ACHN (cell line): ENCODE measurements at regions not wholly inside any gene's neighbourhood (a gene's known extent, or its start where the extent isn't known, plus 50 kb on each side); places are given as distances from the start of the nearest gene placed in this dataset.

Experiments used
- DNase-seq: peaks from one replicate; pipeline ENCODE4 v3.0.0-alpha.2; 2015
- in situ Hi-C: cut with HindIII; loops from 2 replicates; pipeline ENCODE4 v1.10.0; 2017; ENCODE audit warnings: low sequenced_read_pairs, low pct_ligation_motif_present, low pct_unique_long_range_greater_than_20kb

- in situ Hi-C loops, result no loop called here
- DNase-seq, result no peak
These were observed 951.2 kb downstream of the PCDH18 start for GRCh38 chr4:136581119-136581518.

GRCh38 chr4:136575146-136575545, 957.1 kb downstream of the PCDH18 start:
- no peak for DNase-seq
- in situ Hi-C loops, result no loop called here

- in situ Hi-C loops, result no loop called here
- no peak for DNase-seq
These were observed 958.8 kb downstream of the PCDH18 start for GRCh38 chr4:136573460-136573859.

- no peak for DNase-seq
- in situ Hi-C loops, result no loop called here
These were observed 961.0 kb downstream of the PCDH18 start for GRCh38 chr4:136571315-136571714.

GRCh38 chr4:136562834-136563233, 969.5 kb downstream of the PCDH18 start:
- peak; percentile 14 for DNase-seq
- in situ Hi-C loops, result no loop called here

GRCh38 chr4:136558940-136559494, 973.3 kb downstream of the PCDH18 start:
- in situ Hi-C loops, result no loop called here

GRCh38 chr4:136557396-136557795, 974.9 kb downstream of the PCDH18 start:
- no peak for DNase-seq
- in situ Hi-C loops, result no loop called here

More at GRCh38 chr4:136558940-136559494, 973.3 kb downstream of the PCDH18 start:
- DNase-seq, result no peak

- in situ Hi-C loops, result no loop called here
- DNase-seq, result no peak
These were observed 978.3 kb downstream of the PCDH18 start for GRCh38 chr4:136554033-136554432.

GRCh38 chr4:136551753-136552152, 980.5 kb downstream of the PCDH18 start:
- no peak for DNase-seq
- in situ Hi-C loops, result no loop called here

- in situ Hi-C loops, result no loop called here
- DNase-seq, result no peak
These were observed 991.5 kb downstream of the PCDH18 start for GRCh38 chr4:136540747-136541146.

GRCh38 chr4:136528131-136528530, 1004.2 kb downstream of the PCDH18 start:
- in situ Hi-C loops, result no loop called here
- DNase-seq, result no peak

- no peak for DNase-seq
- in situ Hi-C loops, result no loop called here
These were observed 1005.8 kb downstream of the PCDH18 start for GRCh38 chr4:136526517-136526916.

GRCh38 chr4:136524039-136524438, 1008.3 kb downstream of the PCDH18 start:
- in situ Hi-C loops, result no loop called here
- DNase-seq, result no peak

GRCh38 chr4:136516371-136516770, 1015.9 kb downstream of the PCDH18 start:
- in situ Hi-C loops, result no loop called here
- DNase-seq, result no peak

- no peak for DNase-seq
- in situ Hi-C loops, result no loop called here
These were observed 1027.3 kb downstream of the PCDH18 start for GRCh38 chr4:136505020-136505419.

GRCh38 chr4:136495851-136496250, 1036.4 kb downstream of the PCDH18 start:
- in situ Hi-C loops, result no loop called here
- DNase-seq, result no peak

- DNase-seq, result no peak
- in situ Hi-C loops, result no loop called here
These were observed 1037.2 kb downstream of the PCDH18 start for GRCh38 chr4:136495076-136495475.

- no peak for DNase-seq
- in situ Hi-C loops, result no loop called here
These were observed 1043.2 kb downstream of the PCDH18 start for GRCh38 chr4:136489101-136489500.

- DNase-seq, result peak; percentile 14
These were observed 1047.3 kb downstream of the PCDH18 start for GRCh38 chr4:136484996-136485395.

GRCh38 chr4:136476753-136477152, 1055.5 kb downstream of the PCDH18 start:
- in situ Hi-C loops, result no loop called here
- DNase-seq, result no peak

More at GRCh38 chr4:136484996-136485395, 1047.3 kb downstream of the PCDH18 start:
- in situ Hi-C loops, result no loop called here

- no peak for DNase-seq
- in situ Hi-C loops, result no loop called here
These were observed 1061.2 kb downstream of the PCDH18 start for GRCh38 chr4:136471051-136471450.
